MCF 10A (cell line): ENCODE measurements at regions not wholly inside any gene's neighbourhood (a gene's known extent, or its start where the extent isn't known, plus 50 kb on each side); places are given as distances from the start of the nearest gene placed in this dataset.

Experiments used
- BruUV-seq: library from RNA; stranded (reverse); fragments of 400-500 nt; replicated peaks from 2 replicates; lab custom pipeline; 2021; lab: Mats Ljungman, UMichigan
- CTCF ChIA-PET: fragments of 300-600 bp; sonication (Branson Sonifier 250); formaldehyde crosslinking; extraction: SDS; loops from one replicate; lab custom pipeline; 2021; ENCODE audit warnings: antibody characterized with exemption, inconsistent platforms; lab: Yijun Ruan, JAX
- POLR2A ChIA-PET: fragments of 300-600, 350-650 bp; sonication (Branson Sonifier 250); formaldehyde crosslinking; extraction: SDS; loops from one replicate; lab custom pipeline; 2020; ENCODE audit warnings: antibody characterized with exemption, inconsistent platforms; lab: Yijun Ruan, JAX
- DNase-seq: peaks from one replicate; pipeline ENCODE4 v3.0.0-alpha.2; 2018; ENCODE audit not compliant: unreplicated experiment
- H3K27ac Mint-ChIP-seq: one replicate; pipeline ENCODE4 v1.8.0; 2022; ENCODE audit warnings: mild to moderate bottlenecking, low read depth, mixed read lengths; ENCODE audit not compliant: unreplicated experiment
- H3K27me3 Mint-ChIP-seq: one replicate; pipeline ENCODE4 v1.8.0; 2022; ENCODE audit warnings: mixed read lengths; ENCODE audit not compliant: insufficient read depth, unreplicated experiment
- H3K36me3 Mint-ChIP-seq: one replicate; pipeline ENCODE4 v1.8.0; 2022; ENCODE audit warnings: mild to moderate bottlenecking, moderate library complexity, mixed read lengths; ENCODE audit not compliant: insufficient read depth, unreplicated experiment
- H3K4me1 Mint-ChIP-seq: one replicate; pipeline ENCODE4 v1.8.0; 2022; ENCODE audit warnings: mixed read lengths; ENCODE audit not compliant: insufficient read depth, unreplicated experiment
- H3K4me3 Mint-ChIP-seq: one replicate; pipeline ENCODE4 v1.8.0; 2022; ENCODE audit warnings: mild to moderate bottlenecking, moderate library complexity, mixed read lengths; ENCODE audit not compliant: unreplicated experiment
- H3K9me3 Mint-ChIP-seq: one replicate; pipeline ENCODE4 v1.8.0; 2022; ENCODE audit warnings: mixed read lengths; ENCODE audit not compliant: unreplicated experiment
- CTCF ChIP-seq: fragments of 200-600 bp; IDR thresholded peaks from one replicate; pipeline ENCODE4 v1.8.0; 2022; ENCODE audit warnings: antibody characterized with exemption, mild to moderate bottlenecking; ENCODE audit not compliant: unreplicated experiment
- intact Hi-C: fragments of 100-400 bp; cut with micrococcal nuclease; formaldehyde crosslinking; loops from 2 replicates; pipeline ENCODE4 v1.14.1; 2022

- Mint-ChIP-seq H3K4me1 (no peaks in the 10 kb centered on the region), H3K27me3 (no peaks in the 10 kb centered on the region), H3K9me3 (no peaks in the 10 kb centered on the region), H3K4me3 (no peak overlapping the region), H3K27ac (no peak overlapping the region), H3K36me3 (no peaks in the 10 kb centered on the region)
- POLR2A ChIA-PET: no interaction called here
- CTCF ChIA-PET: no interaction called here
- TF ChIP-seq CTCF: no peak
- DNase-seq: no peak
- BruUV-seq: no TSS peak
- intact Hi-C loops: no loop called here
Observed at GRCh38 chrX:143800150-143800549, 79.6 kb upstream of the SPANXN2 start.

- ChIA-PET CTCF (interaction anchor here (0.6 to 2.0 kb wide), 30 partner anchors 9 to 1402 kb away, joined by 3 to 13 read pairs (median 4); no protein-coding TSS in a partner anchor), POLR2A (interaction anchor here (0.6 kb wide), 1 partner anchor 98 kb away, joined by 4 read pairs; no protein-coding TSS in a partner anchor)
- no peaks in the 10 kb centered on the region for H3K36me3 Mint-ChIP-seq
- no peaks in the 10 kb centered on the region for H3K27me3 Mint-ChIP-seq
- H3K4me3 Mint-ChIP-seq: no peak overlapping the region
- peak; percentile 73 for TF ChIP-seq CTCF
- intact Hi-C loops: loop anchor here (1.0 to 10.0 kb wide), 4 partner anchors 269 to 1403 kb away; no protein-coding TSS in a partner anchor
- no peak overlapping the region for H3K27ac Mint-ChIP-seq
- peak; percentile 52 for DNase-seq
- H3K4me1 Mint-ChIP-seq: no peaks in the 10 kb centered on the region
- no TSS peak for BruUV-seq
- peaks cover 7% of the 10 kb centered on the region for H3K9me3 Mint-ChIP-seq
Observed at GRCh38 chrX:143788265-143788664, 67.7 kb upstream of the SPANXN2 start.

GRCh38 chrX:143787341-143787740 lies 66.8 kb upstream of the SPANXN2 start:
- ChIA-PET POLR2A (no interaction called here), CTCF (interaction anchor here (0.6 to 2.0 kb wide), 17 partner anchors 8 to 1403 kb away, joined by 3 to 13 read pairs (median 4); no protein-coding TSS in a partner anchor)
- H3K36me3 Mint-ChIP-seq: no peaks in the 10 kb centered on the region
- no peak for DNase-seq
- H3K27ac Mint-ChIP-seq: no peak overlapping the region
- no peak for TF ChIP-seq CTCF
- H3K27me3 Mint-ChIP-seq: no peaks in the 10 kb centered on the region
- intact Hi-C loops: loop anchor here (10.0 kb wide), 1 partner anchor 787 kb away; no protein-coding TSS in a partner anchor
- no TSS peak for BruUV-seq
- H3K4me1 Mint-ChIP-seq: no peaks in the 10 kb centered on the region
- H3K4me3 Mint-ChIP-seq: no peak overlapping the region
- peaks cover 7% of the 10 kb centered on the region for H3K9me3 Mint-ChIP-seq

GRCh38 chrX:143781103-143781502 lies 60.6 kb upstream of the SPANXN2 start:
- H3K27me3 Mint-ChIP-seq: no peaks in the 10 kb centered on the region
- peaks cover 6% of the 10 kb centered on the region for H3K4me1 Mint-ChIP-seq
- no peaks in the 10 kb centered on the region for H3K9me3 Mint-ChIP-seq
- H3K4me3 Mint-ChIP-seq: no peak overlapping the region
- TF ChIP-seq CTCF: no peak
- H3K36me3 Mint-ChIP-seq: no peaks in the 10 kb centered on the region
- ChIA-PET CTCF (interaction anchor here (0.6 to 1.8 kb wide), 3 partner anchors 10 to 109 kb away, joined by 3 to 5 read pairs (median 4); no protein-coding TSS in a partner anchor), POLR2A (no interaction called here)
- no TSS peak for BruUV-seq
- DNase-seq: peak; percentile 75
- no peak overlapping the region for H3K27ac Mint-ChIP-seq
- intact Hi-C loops: loop anchor here (10.0 kb wide), 1 partner anchor 794 kb away; no protein-coding TSS in a partner anchor
